ENCODE measurements at regions not wholly inside any gene's neighbourhood (a gene's known extent, or its start where the extent isn't known, plus 50 kb on each side); places are given as distances from the start of the nearest gene placed in this dataset.

- TF ChIP-seq MTA1 (IDR thresholded peaks at IDR 0.05; ENCODE audit: borderline replicate concordance): peak; percentile 54; the same call in 1 of the 2 replicates
- TF ChIP-seq YBX1 (IDR thresholded peaks at IDR 0.05): no peak
- no peak for TF ChIP-seq ZNF449 (CRISPR knock-in tag; IDR thresholded peaks at IDR 0.05)
- peak; percentile 83 to 90 for TF ChIP-seq TRIM24 (IDR thresholded peaks at IDR 0.05)
- peak; percentile 59; the same call in 1 of the 2 replicates for TF ChIP-seq CREM (IDR thresholded peaks at IDR 0.05; ENCODE audit: low read depth)
- TF ChIP-seq HDGF (IDR thresholded peaks at IDR 0.05): no peak
- no peak for TF ChIP-seq RBM25 (IDR thresholded peaks at IDR 0.05; ENCODE audit: low read depth, low read length, severe bottlenecking)
- TF ChIP-seq ZBTB26 (CRISPR knock-in tag; IDR thresholded peaks at IDR 0.05): no peak
- TF ChIP-seq BRCA1 (IDR thresholded peaks at IDR 0.05): no peak
- TF ChIP-seq BRCA1 (CRISPR knock-in tag; IDR thresholded peaks at IDR 0.05): no peak
- TF ChIP-seq EHMT2 (IDR thresholded peaks at IDR 0.05): peak; percentile 22; the same call in 1 of the 2 replicates
- TF ChIP-seq CTCFL (IDR thresholded peaks at IDR 0.05; ENCODE audit: borderline replicate concordance, insufficient read depth, low read depth, low read length, poor library complexity, severe bottlenecking): no peak
- no peak for TF ChIP-seq NR2C1 (IDR thresholded peaks at IDR 0.05)
- no peak for TF ChIP-seq NR2C1 (tag; IDR thresholded peaks at IDR 0.05)
- TF ChIP-seq MAFF (IDR thresholded peaks at IDR 0.05; ENCODE audit: low read length): no peak
- no peak for TF ChIP-seq ZNF146 (CRISPR knock-in tag; IDR thresholded peaks at IDR 0.05; ENCODE audit: unreplicated experiment)
- peak; percentile 6; the same call in 1 of the 2 replicates for TF ChIP-seq NFE2 (IDR thresholded peaks at IDR 0.05; ENCODE audit: low read depth)
- TF ChIP-seq ZNF324 (CRISPR knock-in tag; IDR thresholded peaks at IDR 0.05): no peak
- no peak for TF ChIP-seq ATF6 (CRISPR knock-in tag; IDR thresholded peaks at IDR 0.05)
- TF ChIP-seq C11orf30 (IDR thresholded peaks at IDR 0.05; ENCODE audit: low read depth): no peak
- no peak for TF ChIP-seq E2F8 (IDR thresholded peaks at IDR 0.05; ENCODE audit: low read depth, partially characterized antibody)
- TF ChIP-seq CBX3 (IDR thresholded peaks at IDR 0.05; ENCODE audit: borderline replicate concordance in 1 of 2, low read length in 2 of 2): peak in 1 of 2 experiments; percentile 79; a peak in 1 of 3 replicates
Measured at GRCh38 chr15:81945014-81945615, 100.7 kb downstream of the MEX3B start (continued).
